ENCODE measurements at regions not wholly inside any gene's neighbourhood (a gene's known extent, or its start where the extent isn't known, plus 50 kb on each side); places are given as distances from the start of the nearest gene placed in this dataset. TPM values are rescaled to one million over a fixed set of nuclear protein-coding genes. Genes with fewer than 3 reads are reported as not detected.

- Histone ChIP-seq H3K27ac (no peak overlapping the region), H3K4me1 (no peaks in the 10 kb centered on the region), H3K9me3 (no peaks in the 10 kb centered on the region), H3K36me3 (no peaks in the 10 kb centered on the region), H3K27me3 (no peaks in the 10 kb centered on the region), H3K4me3 (no peak overlapping the region)
- no peak for DNase-seq (ENCODE audit: extremely low spot score in 2 of 2)
- no peak for TF ChIP-seq CTCF (IDR thresholded peaks at IDR 0.05)
- intact Hi-C loops (cut with DNase I) = no loop called here
These were observed 50.4 kb upstream of the PPM1B start for GRCh38 chr2:44118257-44118656.

Small RNA genes lying in the stretch of these regions (small RNA-seq; reads per million reads assigned to genes)
- gene AC019129.1 = not detected

All from vagina (tissue), 2 donors.